ENCODE measurements at regions not wholly inside any gene's neighbourhood (a gene's known extent, or its start where the extent isn't known, plus 50 kb on each side); places are given as distances from the start of the nearest gene placed in this dataset.

DNA sequence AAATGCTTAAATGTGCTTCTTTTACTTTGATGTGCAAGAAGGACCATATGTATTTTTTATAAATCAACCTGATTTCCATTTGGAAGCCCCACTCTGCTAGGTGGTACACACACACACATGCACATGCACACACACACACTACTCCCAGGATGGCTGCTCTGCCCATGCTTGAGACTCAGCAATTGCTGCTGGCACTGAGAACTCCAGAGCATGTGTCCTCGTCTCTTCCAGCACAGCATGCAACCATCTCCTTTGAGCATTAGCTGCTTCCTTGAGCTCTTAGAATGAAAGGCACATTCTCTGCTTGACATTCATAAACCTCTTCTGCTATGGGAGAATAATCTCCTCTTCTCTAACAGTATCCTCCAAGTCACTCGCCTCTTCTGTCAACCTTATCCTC, 115.9 kb downstream of the FEM1C start:
- WGBS (ENCODE audit: insufficient coverage, insufficient replicate concordance, low lambda C conversion rate, missing lambda C conversion rate): 88% methylated on average over 2 of the region's 2 CpGs
- ChIA-PET SMC1A (ENCODE audit: uncharacterized antibody, unreplicated experiment) (interaction anchor here (1.4 kb wide), 1 partner anchor 14 kb away, joined by 3 read pairs; no protein-coding TSS in a partner anchor), CTCF (no interaction called here), RAD21 (ENCODE audit: unreplicated experiment) (no interaction called here), POLR2A (no interaction called here)
- Histone ChIP-seq H3K4me2 (ENCODE audit: control insufficient read depth, insufficient read depth) (no peak overlapping the region), H3K79me2 (ENCODE audit: control insufficient read depth, insufficient read depth, low read length) (no peaks in the 10 kb centered on the region), H2AFZ (ENCODE audit: control insufficient read depth, low read depth, low read length) (no peak overlapping the region), H3K4me3 (no peak overlapping the region), H4K20me1 (ENCODE audit: control insufficient read depth, insufficient read depth) (no peaks in the 10 kb centered on the region), H3K36me3 (ENCODE audit: control insufficient read depth in 2 of 2, insufficient read depth in 2 of 2, low read length in 1 of 2) (no peaks in the 10 kb centered on the region), H3K4me1 (ENCODE audit: control insufficient read depth, insufficient read depth, low read length) (no peaks in the 10 kb centered on the region), H3K9ac (ENCODE audit: control insufficient read depth, insufficient read depth, low read length) (no peak overlapping the region), H3K27ac (ENCODE audit: control insufficient read depth, insufficient read depth) (no peak overlapping the region), H3K9me3 (replicated peaks; ENCODE audit: control insufficient read depth, insufficient read depth, low read length) (no peaks in the 10 kb centered on the region; the same call in 2 of the 3 replicates), H3K27me3 (replicated peaks in 1 of 2; ENCODE audit: control insufficient read depth in 2 of 2, insufficient read depth in 2 of 2, low read length in 1 of 2) (no peaks in the 10 kb centered on the region)
- intact Hi-C loops (cut with micrococcal nuclease; ENCODE audit: unreplicated experiment) (no loop called here), in situ Hi-C loops (cut with MboI) (no loop called here)
- DNase-seq (ENCODE audit: low read depth, low spot score) (no peak), ATAC-seq (no peak), FAIRE-seq (no peak)
- BruUV-seq (replicated peaks): no TSS peak
- TF ChIP-seq MXI1 (IDR thresholded peaks at IDR 0.05; ENCODE audit: low read depth, low read length) (no peak), POU2F2 (IDR thresholded peaks at IDR 0.05; ENCODE audit: borderline replicate concordance, low read depth, low read length) (no peak), EED (IDR thresholded peaks at IDR 0.05; ENCODE audit: low read depth) (no peak), POLR2AphosphoS5 (IDR thresholded peaks at IDR 0.05; ENCODE audit: low read length) (no peak), SMAD1 (IDR thresholded peaks at IDR 0.05; ENCODE audit: low read depth, partially characterized antibody) (no peak), HDAC6 (IDR thresholded peaks at IDR 0.05; ENCODE audit: unreplicated experiment) (no peak), E2F8 (IDR thresholded peaks at IDR 0.05; ENCODE audit: low read depth, partially characterized antibody) (no peak), IRF3 (IDR thresholded peaks at IDR 0.05) (no peak), GABPA (IDR thresholded peaks at IDR 0.05; ENCODE audit: low read depth) (no peak), ZBTB4 (CRISPR knock-in tag; IDR thresholded peaks at IDR 0.05) (no peak), MLLT1 (IDR thresholded peaks at IDR 0.05) (no peak), CEBPZ (IDR thresholded peaks at IDR 0.05; ENCODE audit: low read depth, low read length) (no peak), SPI1 (IDR thresholded peaks at IDR 0.05; ENCODE audit: borderline replicate concordance, insufficient read depth, low read depth, low read length) (no peak)

All from GM12878 (cell line).